ENCODE measurements at regions not wholly inside any gene's neighbourhood (a gene's known extent, or its start where the extent isn't known, plus 50 kb on each side); places are given as distances from the start of the nearest gene placed in this dataset.

- TF ChIP-seq, protein P1, sequence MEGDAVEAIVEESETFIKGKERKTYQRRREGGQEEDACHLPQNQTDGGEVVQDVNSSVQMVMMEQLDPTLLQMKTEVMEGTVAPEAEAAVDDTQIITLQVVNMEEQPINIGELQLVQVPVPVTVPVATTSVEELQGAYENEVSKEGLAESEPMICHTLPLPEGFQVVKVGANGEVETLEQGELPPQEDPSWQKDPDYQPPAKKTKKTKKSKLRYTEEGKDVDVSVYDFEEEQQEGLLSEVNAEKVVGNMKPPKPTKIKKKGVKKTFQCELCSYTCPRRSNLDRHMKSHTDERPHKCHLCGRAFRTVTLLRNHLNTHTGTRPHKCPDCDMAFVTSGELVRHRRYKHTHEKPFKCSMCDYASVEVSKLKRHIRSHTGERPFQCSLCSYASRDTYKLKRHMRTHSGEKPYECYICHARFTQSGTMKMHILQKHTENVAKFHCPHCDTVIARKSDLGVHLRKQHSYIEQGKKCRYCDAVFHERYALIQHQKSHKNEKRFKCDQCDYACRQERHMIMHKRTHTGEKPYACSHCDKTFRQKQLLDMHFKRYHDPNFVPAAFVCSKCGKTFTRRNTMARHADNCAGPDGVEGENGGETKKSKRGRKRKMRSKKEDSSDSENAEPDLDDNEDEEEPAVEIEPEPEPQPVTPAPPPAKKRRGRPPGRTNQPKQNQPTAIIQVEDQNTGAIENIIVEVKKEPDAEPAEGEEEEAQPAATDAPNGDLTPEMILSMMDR (IDR thresholded peaks at IDR 0.05; ENCODE audit: poor library complexity) = no peak
- no peak for TF ChIP-seq EZH2 (IDR thresholded peaks at IDR 0.05; ENCODE audit: borderline replicate concordance)
Observed at GRCh38 chr11:110003426-110003825, 89.8 kb upstream of the ZC3H12C start.
